GM12864 (cell line): ENCODE measurements at regions not wholly inside any gene's neighbourhood (a gene's known extent, or its start where the extent isn't known, plus 50 kb on each side); places are given as distances from the start of the nearest gene placed in this dataset.

Source experiments
- DNase-seq: peaks from one replicate; pipeline ENCODE4 v3.0.0-alpha.2; 2011; ENCODE audit warnings: low read depth
- H3K4me3 ChIP-seq: 2 replicates; pipeline ENCODE4 v1.5.1; 2011; ENCODE audit warnings: mild to moderate bottlenecking, low read depth, low read length, control low read depth
- CTCF ChIP-seq: IDR thresholded peaks from 2 replicates; pipeline ENCODE4 v1.5.1; 2011; ENCODE audit warnings: low read depth, mild to moderate bottlenecking, moderate library complexity, low read length, control low read depth, inconsistent platforms; ENCODE audit errors: missing control alignments

- no peak for TF ChIP-seq CTCF
These were observed 327.7 kb upstream of the SLC14A2 start for GRCh38 chr18:45287531-45287930.

GRCh38 chr18:45290364-45290763 lies 324.9 kb upstream of the SLC14A2 start:
- DNase-seq = no peak
- TF ChIP-seq CTCF = no peak
- H3K4me3 ChIP-seq = no peak overlapping the region

More at GRCh38 chr18:45287531-45287930, 327.7 kb upstream of the SLC14A2 start:
- H3K4me3 ChIP-seq = no peak overlapping the region
- DNase-seq = no peak

DNA sequence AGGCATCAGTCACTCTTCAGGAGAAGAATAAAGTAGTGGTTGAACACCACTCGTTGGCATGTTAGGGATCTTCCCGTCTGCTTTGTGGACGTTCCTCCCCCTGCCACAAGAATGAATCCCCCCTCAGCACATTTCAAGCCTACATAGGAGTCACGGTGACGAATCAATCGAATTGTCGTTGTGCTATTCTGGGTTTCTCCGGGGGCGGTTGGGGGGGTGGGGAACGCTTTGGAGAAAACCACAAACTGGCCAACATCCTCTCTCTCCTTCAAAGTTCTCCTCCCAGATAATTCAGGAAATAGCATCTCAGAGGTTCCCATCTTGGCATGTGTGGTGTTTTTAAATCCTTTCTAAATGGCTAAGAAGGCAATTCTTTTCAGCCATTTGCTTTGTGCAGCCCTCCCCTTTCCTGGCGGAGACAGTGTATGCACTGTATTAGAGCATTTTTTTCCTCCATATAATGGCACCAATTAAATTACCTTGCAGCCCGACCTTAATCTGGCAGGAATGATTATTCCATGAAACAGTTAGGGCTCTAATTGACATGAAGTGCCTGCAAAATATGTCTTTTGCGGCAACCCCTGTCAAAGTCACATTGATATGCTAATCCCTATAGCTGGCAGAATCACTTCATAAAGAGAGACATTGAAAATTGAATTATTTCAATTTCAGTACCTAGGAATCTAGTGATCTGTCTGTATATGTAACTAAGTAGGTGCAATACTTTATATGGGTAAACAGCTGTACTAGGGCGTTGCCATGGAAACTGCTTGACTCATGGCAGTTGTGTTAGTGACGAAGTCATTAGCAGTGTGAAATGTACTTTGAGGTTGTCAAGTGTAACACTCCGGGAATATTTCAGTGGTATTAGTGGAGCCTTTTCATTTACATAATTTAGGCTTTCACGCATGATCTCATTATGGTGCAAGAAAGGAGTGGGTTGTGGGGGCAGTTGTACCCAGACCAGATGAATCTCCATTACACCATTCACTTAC lies 323.4 kb upstream of the SLC14A2 start:
- no peak for TF ChIP-seq CTCF
- DNase-seq = no peak
- no peak overlapping the region for H3K4me3 ChIP-seq

GRCh38 chr18:45295388-45295787 lies 319.9 kb upstream of the SLC14A2 start:
- H3K4me3 ChIP-seq = no peak overlapping the region
- DNase-seq = no peak
- no peak for TF ChIP-seq CTCF

DNA sequence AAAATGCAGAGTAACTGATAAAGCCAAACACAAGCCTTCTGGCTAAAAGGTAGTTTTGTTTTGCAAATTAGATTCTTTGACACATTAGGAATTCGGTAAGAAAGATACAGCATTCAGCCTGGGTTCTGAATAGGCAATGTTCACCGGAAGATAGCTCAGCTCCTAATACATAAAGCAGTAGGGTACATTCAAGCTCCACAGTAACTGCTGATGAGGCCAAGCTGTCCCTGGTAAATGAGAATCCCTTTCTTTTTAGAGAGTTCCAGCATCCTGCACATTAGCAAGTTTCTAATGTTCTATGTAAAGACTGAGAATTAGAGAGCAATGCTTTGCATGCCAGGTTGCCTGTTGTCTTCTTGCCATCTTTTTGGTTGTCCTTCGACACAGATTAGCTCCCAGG lies 316.3 kb upstream of the SLC14A2 start:
- no peak for DNase-seq
- TF ChIP-seq CTCF = no peak

GRCh38 chr18:45303026-45303425 lies 312.2 kb upstream of the SLC14A2 start:
- no peak overlapping the region for H3K4me3 ChIP-seq
- no peak for DNase-seq
- TF ChIP-seq CTCF = no peak

More for the DNA sequence above, 316.3 kb upstream of the SLC14A2 start:
- no peak overlapping the region for H3K4me3 ChIP-seq
